Neural progenitor cell (in vitro differentiated cells): ENCODE measurements at regions not wholly inside any gene's neighbourhood (a gene's known extent, or its start where the extent isn't known, plus 50 kb on each side); places are given as distances from the start of the nearest gene placed in this dataset.

Source experiments
- DNase-seq: peaks from one replicate; pipeline ENCODE4 v3.0.0-alpha.2; 2016; ENCODE audit warnings: low spot score
- H2AFZ ChIP-seq: fragments of 200-600 bp; sonication (generic); replicated peaks from 2 replicates; pipeline ENCODE4 v1.6.1; 2016; ENCODE audit warnings: antibody characterized with exemption
- H3F3A ChIP-seq: fragments of 200-600 bp; sonication (generic); 2 replicates; pipeline ENCODE4 v1.6.1; 2016; ENCODE audit warnings: antibody characterized with exemption, low read depth
- H3K27ac ChIP-seq: fragments of 200-600 bp; sonication (generic); 2 replicates; pipeline ENCODE4 v1.5.1; 2016; ENCODE audit warnings: mild to moderate bottlenecking
- H3K27me3 ChIP-seq: fragments of 200-600 bp; sonication (generic); 2 replicates; pipeline ENCODE4 v1.6.1; 2016; ENCODE audit warnings: mild to moderate bottlenecking, moderate library complexity
- H3K36me3 ChIP-seq: fragments of 200-600 bp; sonication (generic); 2 replicates; pipeline ENCODE4 v1.5.1; 2016
- H3K4me1 ChIP-seq: fragments of 200-600 bp; sonication (generic); 2 replicates; pipeline ENCODE4 v1.6.1; 2016; ENCODE audit warnings: mixed run types
- H3K4me2 ChIP-seq: fragments of 200-600 bp; sonication (generic); 2 replicates; pipeline ENCODE4 v1.6.1; 2016
- H3K4me3 ChIP-seq: fragments of 200-600 bp; sonication (generic); 2 replicates; pipeline ENCODE4 v1.5.1; 2016
- H3K79me2 ChIP-seq: fragments of 200-600 bp; sonication (generic); 2 replicates; pipeline ENCODE4 v1.6.1; 2016; ENCODE audit warnings: low read depth
- H3K9ac ChIP-seq: fragments of 200-600 bp; sonication (generic); 2 replicates; pipeline ENCODE4 v1.6.1; 2016
- H3K9me3 ChIP-seq: fragments of 200-600 bp; sonication (generic); 2 replicates; pipeline ENCODE4 v1.5.1; 2016; ENCODE audit warnings: low read depth
- H4K20me1 ChIP-seq: fragments of 200-600 bp; sonication (generic); 2 replicates; pipeline ENCODE4 v1.6.1; 2016; ENCODE audit warnings: low read depth
- H3K27ac Mint-ChIP-seq: 3 replicates; pipeline ENCODE4 v1.8.0; 2021; ENCODE audit warnings: mixed read lengths
- H3K27me3 Mint-ChIP-seq: 2 replicates; pipeline ENCODE4 v1.8.0; 2022; ENCODE audit warnings: low read depth, mild to moderate bottlenecking, inconsistent platforms, moderate library complexity, mixed read lengths; ENCODE audit not compliant: insufficient read depth
- H3K36me3 Mint-ChIP-seq: 3 replicates; pipeline ENCODE4 v1.8.0; 2021; ENCODE audit warnings: mixed read lengths
- H3K4me1 Mint-ChIP-seq: 3 replicates; pipeline ENCODE4 v1.8.0; 2021; ENCODE audit warnings: mixed read lengths
- H3K4me3 Mint-ChIP-seq: 3 replicates; pipeline ENCODE4 v1.8.0; 2021; ENCODE audit warnings: mild to moderate bottlenecking, moderate library complexity, mixed read lengths
- H3K9me3 Mint-ChIP-seq: 3 replicates; pipeline ENCODE4 v1.8.0; 2020; ENCODE audit warnings: mixed read lengths
- CTCF ChIP-seq: fragments of 200-600 bp; sonication (generic); IDR thresholded peaks from 2 replicates; pipeline ENCODE4 v1.5.1; 2017; ENCODE audit warnings: antibody characterized with exemption, mild to moderate bottlenecking
- EZH2 ChIP-seq: fragments of 200-600 bp; sonication (generic); IDR thresholded peaks from 2 replicates; pipeline ENCODE4 v1.6.1; 2017; ENCODE audit warnings: antibody characterized with exemption, mild to moderate bottlenecking, moderate library complexity
- EZH2phosphoT487 ChIP-seq: fragments of 200-600 bp; sonication (generic); IDR thresholded peaks from 2 replicates; pipeline ENCODE4 v1.6.1; 2017; ENCODE audit warnings: antibody characterized with exemption

GRCh38 chr9:85428230-85428629, 313.5 kb downstream of the AGTPBP1 start:
- Histone ChIP-seq H3K27me3 (no peaks in the 10 kb centered on the region), H3K9me3 (no peaks in the 10 kb centered on the region), H3K4me2 (no peak overlapping the region), H3K79me2 (no peaks in the 10 kb centered on the region), H3K27ac (no peak overlapping the region), H3K36me3 (no peaks in the 10 kb centered on the region), H3K9ac (no peak overlapping the region), H2AFZ (no peak overlapping the region), H3K4me3 (no peak overlapping the region), H3F3A (no peaks in the 10 kb centered on the region), H4K20me1 (no peaks in the 10 kb centered on the region), H3K4me1 (no peaks in the 10 kb centered on the region)
- Mint-ChIP-seq H3K4me1 (peaks cover 52% of the 10 kb centered on the region), H3K27ac (peak overlapping the region; percentile 91), H3K4me3 (peak overlapping the region; percentile 12), H3K36me3 (no peaks in the 10 kb centered on the region), H3K27me3 (peaks cover 5% of the 10 kb centered on the region), H3K9me3 (no peaks in the 10 kb centered on the region)
- DNase-seq: no peak
- TF ChIP-seq EZH2 (no peak), CTCF (no peak), EZH2phosphoT487 (no peak)

- DNase-seq: no peak
- TF ChIP-seq CTCF: no peak
- TF ChIP-seq EZH2: no peak
- TF ChIP-seq EZH2phosphoT487: no peak
- Histone ChIP-seq H3K27me3 (no peaks in the 10 kb centered on the region), H3K4me2 (no peak overlapping the region), H3K9me3 (no peaks in the 10 kb centered on the region), H3K79me2 (no peaks in the 10 kb centered on the region), H4K20me1 (no peaks in the 10 kb centered on the region), H3K9ac (no peak overlapping the region), H3F3A (no peaks in the 10 kb centered on the region), H2AFZ (no peak overlapping the region), H3K4me1 (no peaks in the 10 kb centered on the region), H3K27ac (no peak overlapping the region), H3K4me3 (no peak overlapping the region), H3K36me3 (no peaks in the 10 kb centered on the region)
- H3K27ac Mint-ChIP-seq: peak overlapping the region; percentile 91
- no peaks in the 10 kb centered on the region for H3K36me3 Mint-ChIP-seq
- no peaks in the 10 kb centered on the region for H3K9me3 Mint-ChIP-seq
- H3K4me1 Mint-ChIP-seq: peaks cover 52% of the 10 kb centered on the region
- H3K4me3 Mint-ChIP-seq: peak overlapping the region; percentile 27
- peaks cover 5% of the 10 kb centered on the region for H3K27me3 Mint-ChIP-seq
These were observed 314.0 kb downstream of the AGTPBP1 start for GRCh38 chr9:85427772-85428171.

- Mint-ChIP-seq H3K27me3 (peaks cover 5% of the 10 kb centered on the region), H3K4me3 (no peak overlapping the region), H3K36me3 (peaks cover 4% of the 10 kb centered on the region), H3K9me3 (peaks cover 6% of the 10 kb centered on the region), H3K27ac (peak overlapping the region; percentile 75), H3K4me1 (peaks cover 56% of the 10 kb centered on the region)
- Histone ChIP-seq H3K9ac (no peak overlapping the region), H3K4me1 (peaks cover 11% of the 10 kb centered on the region), H4K20me1 (no peaks in the 10 kb centered on the region), H3K4me3 (no peak overlapping the region), H3K27me3 (no peaks in the 10 kb centered on the region), H3K79me2 (no peaks in the 10 kb centered on the region), H3F3A (no peaks in the 10 kb centered on the region), H3K36me3 (no peaks in the 10 kb centered on the region), H3K9me3 (no peaks in the 10 kb centered on the region), H3K27ac (no peak overlapping the region), H3K4me2 (no peak overlapping the region), H2AFZ (peak overlapping the region; percentile 46)
- TF ChIP-seq CTCF: peak; percentile 89
- TF ChIP-seq EZH2phosphoT487: no peak
- no peak for TF ChIP-seq EZH2
- peak; percentile 84 for DNase-seq
These were observed 316.6 kb downstream of the AGTPBP1 start for GRCh38 chr9:85425153-85425611.
